ENCODE measurements at regions not wholly inside any gene's neighbourhood (a gene's known extent, or its start where the extent isn't known, plus 50 kb on each side); places are given as distances from the start of the nearest gene placed in this dataset.

DNA sequence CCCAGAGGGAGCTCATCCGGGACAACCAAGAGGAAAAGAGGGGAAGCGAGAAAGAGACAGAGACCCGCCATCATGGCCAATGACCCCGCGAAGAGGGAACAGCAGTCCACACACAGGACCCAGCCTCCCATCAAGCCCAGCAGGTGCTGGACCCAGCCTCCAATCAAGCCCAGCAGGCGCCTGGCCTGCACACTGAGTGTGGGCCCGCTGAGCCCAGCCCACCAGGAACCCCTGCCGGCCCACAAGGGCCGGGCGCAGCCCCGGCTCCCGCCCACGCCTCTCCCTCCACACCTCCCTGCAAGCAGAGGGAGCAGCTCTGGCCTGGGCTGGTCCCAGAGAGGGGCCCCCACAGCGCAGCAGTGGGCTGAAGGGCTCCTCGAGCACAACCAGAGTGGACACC is 391.1 kb downstream of the IDS start:
- ATAC-seq (ENCODE audit: low FRiP score) (no peak), DNase-seq (ENCODE audit: low spot score) (no peak)
- TF ChIP-seq, protein P1, sequence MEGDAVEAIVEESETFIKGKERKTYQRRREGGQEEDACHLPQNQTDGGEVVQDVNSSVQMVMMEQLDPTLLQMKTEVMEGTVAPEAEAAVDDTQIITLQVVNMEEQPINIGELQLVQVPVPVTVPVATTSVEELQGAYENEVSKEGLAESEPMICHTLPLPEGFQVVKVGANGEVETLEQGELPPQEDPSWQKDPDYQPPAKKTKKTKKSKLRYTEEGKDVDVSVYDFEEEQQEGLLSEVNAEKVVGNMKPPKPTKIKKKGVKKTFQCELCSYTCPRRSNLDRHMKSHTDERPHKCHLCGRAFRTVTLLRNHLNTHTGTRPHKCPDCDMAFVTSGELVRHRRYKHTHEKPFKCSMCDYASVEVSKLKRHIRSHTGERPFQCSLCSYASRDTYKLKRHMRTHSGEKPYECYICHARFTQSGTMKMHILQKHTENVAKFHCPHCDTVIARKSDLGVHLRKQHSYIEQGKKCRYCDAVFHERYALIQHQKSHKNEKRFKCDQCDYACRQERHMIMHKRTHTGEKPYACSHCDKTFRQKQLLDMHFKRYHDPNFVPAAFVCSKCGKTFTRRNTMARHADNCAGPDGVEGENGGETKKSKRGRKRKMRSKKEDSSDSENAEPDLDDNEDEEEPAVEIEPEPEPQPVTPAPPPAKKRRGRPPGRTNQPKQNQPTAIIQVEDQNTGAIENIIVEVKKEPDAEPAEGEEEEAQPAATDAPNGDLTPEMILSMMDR (IDR thresholded peaks at IDR 0.05) = no peak

DNA sequence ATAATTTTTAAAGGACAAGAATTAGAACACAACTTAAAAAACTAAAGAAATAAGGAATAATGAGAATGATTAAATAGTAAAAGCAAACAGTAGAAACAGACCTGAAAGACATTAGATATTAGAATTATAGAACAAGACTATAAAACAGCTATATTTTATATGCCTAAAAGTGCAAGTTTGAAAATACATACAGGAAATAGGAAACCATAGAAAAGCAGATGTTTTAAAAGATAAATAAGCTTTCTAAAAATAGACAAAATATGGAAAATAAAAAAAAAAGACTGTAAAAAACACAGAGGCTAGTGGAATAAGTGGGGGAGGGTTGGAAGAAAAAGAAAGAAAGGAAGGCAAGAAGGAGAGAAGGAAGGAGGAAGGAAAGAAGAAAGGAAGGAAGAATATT is 407.3 kb downstream of the IDS start:
- ATAC-seq (ENCODE audit: low FRiP score) (no peak), DNase-seq (ENCODE audit: low spot score) (no peak)
- TF ChIP-seq, protein P1 (IDR thresholded peaks at IDR 0.05) = no peak

GRCh38 chrX:149092179-149092578 is 412.9 kb downstream of the IDS start:
- TF ChIP-seq, protein P1 (IDR thresholded peaks at IDR 0.05) = no peak
- no peak for ATAC-seq (ENCODE audit: low FRiP score)
- DNase-seq (ENCODE audit: low spot score) = no peak

- TF ChIP-seq, protein P1 (IDR thresholded peaks at IDR 0.05) = no peak
- DNase-seq (ENCODE audit: low spot score) = no peak
- ATAC-seq (ENCODE audit: low FRiP score) = no peak
Measured at GRCh38 chrX:149079805-149080406, 425.2 kb downstream of the IDS start.

DNA sequence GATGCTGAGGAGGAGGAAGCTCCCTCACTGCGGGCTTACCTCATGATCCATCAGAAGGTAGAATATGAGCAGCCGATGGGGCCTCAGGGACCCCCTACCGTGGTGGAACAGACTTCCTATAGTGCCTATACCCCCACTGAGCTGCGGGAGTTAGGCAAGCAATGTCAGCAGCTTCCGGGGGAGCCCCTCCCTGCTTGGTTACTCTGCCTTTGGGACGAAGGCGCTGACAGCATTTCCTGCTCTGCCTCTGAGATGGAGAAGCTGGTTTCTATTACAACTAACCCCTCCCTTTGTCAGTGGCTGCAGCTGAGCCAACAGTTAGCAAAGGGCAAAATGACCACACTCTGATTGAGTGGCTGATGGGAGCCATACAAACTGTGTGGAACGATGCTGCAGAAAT is 430.7 kb downstream of the IDS start:
- ATAC-seq (ENCODE audit: low FRiP score) (no peak), DNase-seq (ENCODE audit: low spot score) (no peak)
- TF ChIP-seq, protein P1 (IDR thresholded peaks at IDR 0.05) = no peak

- ATAC-seq (ENCODE audit: low FRiP score) (no peak), DNase-seq (ENCODE audit: low spot score) (no peak)
- TF ChIP-seq, protein P1 (IDR thresholded peaks at IDR 0.05) = no peak
Measured at GRCh38 chrX:149073479-149073878, 431.6 kb downstream of the IDS start.

DNA sequence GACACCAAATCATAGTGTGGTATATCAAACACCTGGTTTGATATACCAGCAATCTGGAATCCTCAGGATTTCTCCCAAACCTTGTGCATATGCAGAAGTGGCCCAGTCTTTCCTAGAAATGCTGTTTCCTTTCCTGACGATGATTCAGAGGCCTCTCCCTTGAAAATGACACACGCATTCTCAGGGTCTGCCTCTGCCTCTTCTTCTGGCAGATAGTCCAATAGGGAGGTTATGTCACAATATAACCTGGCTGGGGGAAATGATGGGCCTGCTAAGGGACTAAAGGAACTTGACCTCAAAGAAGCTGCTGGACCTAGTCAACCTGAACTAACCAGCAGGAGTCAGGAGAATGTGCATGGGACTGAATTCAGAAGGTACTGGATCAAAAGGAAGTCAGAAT is 435.2 kb downstream of the IDS start:
- TF ChIP-seq, protein P1 (IDR thresholded peaks at IDR 0.05) = no peak
- no peak for DNase-seq (ENCODE audit: low spot score)
- ATAC-seq (ENCODE audit: low FRiP score) = no peak
